Thyroid gland (tissue), 4 donors: ENCODE measurements at regions not wholly inside any gene's neighbourhood (a gene's known extent, or its start where the extent isn't known, plus 50 kb on each side); places are given as distances from the start of the nearest gene placed in this dataset.

Source experiments
- CTCF ChIP-seq, 6 experiments: fragments of 200-600 bp in 3 of 6; fragments of 450-650 bp in 3 of 6; sonication (generic) in 3 of 6; IDR thresholded peaks; one replicate each; pipeline ENCODE4 v1.5.1; 2016 to 2019; ENCODE audit warnings: antibody characterized with exemption in 6 of 6, mild to moderate bottlenecking in 2 of 6, inconsistent platforms in 1 of 6, moderate library complexity in 1 of 6
- POLR2A ChIP-seq, 2 donors: fragments of 450-650 bp; IDR thresholded peaks; one replicate each; pipeline ENCODE4 v1.6.1; 2017; ENCODE audit warnings: antibody characterized with exemption in 2 of 2, mild to moderate bottlenecking in 2 of 2, moderate library complexity in 1 of 2

GRCh38 chr2:116917196-116917595 is 897.3 kb upstream of the DDX18 start:
- TF ChIP-seq POLR2A (IDR thresholded peaks at IDR 0.05) (no peak), CTCF (IDR thresholded peaks at IDR 0.05) (no peak)
